C4-2B (cell line): ENCODE measurements at regions not wholly inside any gene's neighbourhood (a gene's known extent, or its start where the extent isn't known, plus 50 kb on each side); places are given as distances from the start of the nearest gene placed in this dataset.
"Not testable (repeated sequence)": the region's sequence is repeated elsewhere in the genome, so short reads cannot be mapped to it uniquely, and the experiment has no call there.

Experiments
- H3K27ac ChIP-seq: fragments of 450-650 bp; 2 replicates; pipeline ENCODE4 v1.5.1; 2017
- CTCF ChIP-seq: fragments of 450-650 bp; conservative IDR thresholded peaks from 2 replicates; pipeline ENCODE4 v1.5.1; 2017; ENCODE audit warnings: mild to moderate bottlenecking
- ZFX ChIP-seq: fragments of 450-650 bp; IDR thresholded peaks from 2 replicates; pipeline ENCODE4 v1.6.1; 2017

DNA sequence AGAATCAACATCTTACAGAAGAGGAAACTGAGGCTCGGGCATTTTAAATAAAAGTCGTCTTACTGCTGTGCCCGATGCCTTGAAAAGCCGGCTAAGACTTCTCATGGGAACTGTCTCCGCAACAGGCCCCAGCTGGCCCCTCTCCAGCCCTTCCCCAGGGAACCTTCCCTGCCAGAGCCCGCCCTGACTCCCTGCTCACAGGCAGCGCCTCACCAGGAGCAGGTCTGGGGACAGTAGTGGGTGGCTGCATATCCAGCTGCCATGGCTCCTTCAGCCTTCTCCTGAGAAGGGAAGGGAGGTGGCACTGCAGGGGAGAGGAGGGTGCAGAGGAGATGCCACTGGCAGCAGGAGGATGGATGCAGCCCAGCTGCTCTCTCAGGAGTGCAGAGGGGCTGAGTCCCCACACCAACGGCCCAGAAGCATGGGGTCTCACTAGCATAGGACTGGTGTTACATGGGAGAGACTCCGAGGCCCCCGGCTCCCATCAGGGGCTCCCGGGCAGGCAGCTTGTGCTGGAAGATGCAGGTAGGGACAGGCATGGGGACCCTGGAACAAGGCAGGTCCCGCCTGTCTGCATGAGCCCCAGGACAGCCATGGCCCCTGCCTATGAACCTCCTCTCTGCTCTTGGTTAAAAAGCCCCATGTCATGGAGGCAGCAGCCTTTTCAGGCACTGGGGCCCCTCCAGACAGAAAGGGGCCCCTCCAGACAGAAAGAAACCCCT, 216.4 kb upstream of the SGCG start:
- no peak overlapping the region for H3K27ac ChIP-seq
- TF ChIP-seq CTCF (no peak), ZFX (no peak)

- H3K27ac ChIP-seq = not testable (repeated sequence)
These were observed 215.5 kb upstream of the SGCG start for GRCh38 chr13:22965011-22965857.

DNA sequence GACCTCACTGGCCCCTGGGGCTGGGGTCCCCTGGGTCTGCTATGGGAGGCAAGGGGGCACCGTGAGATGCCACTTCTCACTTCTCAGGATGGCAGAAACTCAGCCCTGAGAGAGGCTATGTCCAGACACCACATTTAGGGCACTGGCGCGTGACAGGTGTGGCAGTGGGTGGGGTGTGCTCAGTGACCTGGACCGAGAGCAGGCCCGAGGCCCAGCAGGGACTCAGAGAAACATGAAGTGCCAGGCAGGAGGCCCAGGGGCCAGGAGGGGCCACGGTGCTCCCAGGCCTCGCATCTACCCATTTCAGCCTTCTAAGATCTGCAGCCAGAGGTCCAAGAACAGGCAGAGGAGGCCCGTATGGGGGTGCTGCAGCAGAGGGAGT, 214.9 kb upstream of the SGCG start:
- H3K27ac ChIP-seq = not testable (repeated sequence)

DNA sequence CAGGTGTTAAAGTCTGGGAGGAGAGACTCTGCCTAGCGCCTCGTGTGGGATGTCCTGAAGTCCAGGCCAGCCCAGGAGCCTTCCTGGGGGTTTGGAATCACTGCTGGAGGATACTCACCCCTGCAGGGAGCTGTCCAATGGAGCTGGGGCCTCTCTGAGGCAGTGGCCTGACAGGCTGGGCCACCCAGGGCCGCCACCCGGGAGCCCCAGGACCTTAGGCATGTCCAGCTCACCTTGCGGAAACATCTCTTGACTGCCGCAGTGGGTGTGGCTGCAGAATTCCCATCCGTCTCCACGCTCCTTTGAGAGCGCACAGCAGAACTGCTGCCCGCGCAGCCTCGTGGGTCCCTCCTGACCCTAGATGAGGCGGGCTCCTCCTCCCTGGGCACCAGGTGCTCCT, 214.0 kb upstream of the SGCG start:
- not testable (repeated sequence) for H3K27ac ChIP-seq

DNA sequence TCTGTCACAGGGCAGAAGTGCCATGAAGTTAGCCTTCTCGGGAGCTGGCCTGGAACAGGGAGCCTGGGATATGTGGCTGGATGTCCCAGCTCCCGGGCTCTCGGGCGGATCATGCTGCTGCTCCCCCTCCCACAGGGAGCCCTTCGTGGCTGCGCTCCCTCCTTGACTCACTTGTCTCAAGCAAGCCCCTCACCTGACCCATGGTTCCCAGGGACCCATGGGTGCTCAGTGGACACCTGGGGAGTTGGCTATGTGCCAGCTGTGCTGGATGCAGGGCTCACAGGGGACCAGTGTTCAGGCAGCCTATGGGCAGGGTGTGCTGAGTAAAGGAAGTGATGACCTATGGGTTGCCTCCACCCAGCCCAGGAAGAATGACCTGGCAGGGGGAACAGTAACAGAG, 213.1 kb upstream of the SGCG start:
- TF ChIP-seq CTCF = no peak
- H3K27ac ChIP-seq = no peak overlapping the region

DNA sequence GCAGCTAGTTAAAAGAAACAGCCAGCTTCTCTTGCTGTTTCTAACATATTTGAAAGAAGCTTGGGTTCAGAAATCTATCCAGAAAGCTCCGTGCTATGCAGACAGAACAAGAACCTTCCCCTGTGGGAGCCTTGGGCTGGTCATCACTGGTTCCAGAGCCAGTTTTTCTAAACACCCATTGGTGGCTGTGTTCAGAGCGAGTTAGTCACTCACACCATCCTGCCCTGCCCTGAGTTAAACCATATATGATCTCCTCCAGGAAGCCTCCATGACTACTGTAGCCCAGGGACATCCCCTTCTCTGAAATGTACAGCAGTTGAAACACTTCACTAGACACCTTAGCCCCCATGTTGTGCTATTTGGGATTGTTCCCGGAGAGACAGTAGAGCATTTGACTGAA, 200.8 kb upstream of the SGCG start:
- TF ChIP-seq CTCF (no peak), ZFX (peak; percentile 3; the same call in 1 of the 2 replicates)
- H3K27ac ChIP-seq = no peak overlapping the region

DNA sequence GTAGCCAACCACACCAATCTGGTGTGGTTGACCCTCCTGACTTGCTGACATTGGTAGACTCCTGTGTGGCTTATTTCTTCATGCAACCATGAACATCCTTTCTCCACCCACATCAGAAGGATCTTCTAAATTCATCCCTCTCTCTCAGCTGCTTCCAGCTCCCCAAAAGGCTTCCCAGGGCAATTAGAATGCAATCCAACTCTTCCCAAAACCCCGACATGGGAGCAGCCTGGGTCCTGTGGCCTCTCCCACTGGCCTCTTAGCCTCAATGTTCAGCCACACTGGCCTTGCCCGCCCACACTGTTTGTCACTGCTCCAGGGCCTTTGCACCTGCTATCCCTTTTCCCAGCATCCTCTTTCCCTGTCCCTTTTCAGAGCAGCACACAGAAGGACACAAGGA, 199.8 kb upstream of the SGCG start:
- H3K27ac ChIP-seq = no peak overlapping the region
- TF ChIP-seq CTCF = no peak
- no peak for TF ChIP-seq ZFX

DNA sequence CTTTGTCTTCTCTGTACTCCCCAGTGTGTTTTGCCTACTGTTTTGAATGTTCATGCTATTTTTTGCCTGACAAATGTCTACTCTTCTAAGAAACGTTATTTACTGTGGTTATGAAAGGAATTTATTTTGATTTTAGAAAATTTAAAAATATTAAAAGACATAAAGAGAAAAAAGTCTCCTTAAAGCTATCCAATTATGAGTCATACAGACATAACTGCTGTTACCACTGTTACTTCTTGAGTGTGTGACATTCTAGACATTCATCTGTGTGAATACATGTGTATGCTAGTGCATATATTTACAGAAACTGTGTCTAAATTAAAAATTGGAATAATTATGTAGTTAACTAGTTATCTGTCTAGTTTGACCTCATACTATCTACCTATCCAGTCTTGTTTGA, 187.6 kb upstream of the SGCG start:
- H3K27ac ChIP-seq = no peak overlapping the region
- no peak for TF ChIP-seq ZFX
- TF ChIP-seq CTCF = 0 out of 2 replicates have a peak, but pooled peaks have one; percentile 0

GRCh38 chr13:23003446-23003845, 177.3 kb upstream of the SGCG start:
- TF ChIP-seq ZFX (no peak), CTCF (no peak)
- H3K27ac ChIP-seq = no peak overlapping the region
